ENCODE measurements at regions not wholly inside any gene's neighbourhood (a gene's known extent, or its start where the extent isn't known, plus 50 kb on each side); places are given as distances from the start of the nearest gene placed in this dataset.

- POLR2A ChIA-PET, result no interaction called here
- CTCF ChIA-PET, result interaction anchor here (2.2 kb wide), 1 partner anchor 8 kb away, joined by 8 read pairs; no protein-coding TSS in a partner anchor
Measured at GRCh38 chr2:121103960-121104359, 181.0 kb downstream of the TFCP2L1 start.

More at GRCh38 chr2:121103960-121104359, 181.0 kb downstream of the TFCP2L1 start:
- Histone ChIP-seq H2AFZ (ENCODE audit: low read depth, low read length, poor library complexity, severe bottlenecking) (no peak overlapping the region), H4K20me1 (ENCODE audit: insufficient read depth) (no peaks in the 10 kb centered on the region), H3K4me2 (ENCODE audit: low read length) (no peak overlapping the region), H3K4me3 (replicated peaks in 1 of 2; ENCODE audit: low read depth in 1 of 2, low read length in 2 of 2) (no peak overlapping the region), H3K9me3 (ENCODE audit: control insufficient read depth in 1 of 2, insufficient read depth in 1 of 2, low read depth in 1 of 2, low read length in 2 of 2) (no peaks in the 10 kb centered on the region), H3K9me2 (ENCODE audit: insufficient read depth) (no peaks in the 10 kb centered on the region), H3K27me3 (ENCODE audit: insufficient read depth, low read length) (peaks cover 18% of the 10 kb centered on the region), H3K79me2 (ENCODE audit: insufficient read depth, low read length) (no peaks in the 10 kb centered on the region), H3K27ac (ENCODE audit: low read depth, low read length) (no peak overlapping the region), H3K36me3 (ENCODE audit: control insufficient read depth in 1 of 2, insufficient read depth in 2 of 2, low read length in 2 of 2) (no peaks in the 10 kb centered on the region), H3K4me1 (ENCODE audit: control insufficient read depth in 1 of 2, insufficient read depth in 2 of 2, low read length in 2 of 2) (no peaks in the 10 kb centered on the region), H3K9ac (ENCODE audit: low read length) (no peak overlapping the region)
- TF ChIP-seq ATF3 (IDR thresholded peaks at IDR 0.05), result no peak
- TF ChIP-seq ZNF274 (IDR thresholded peaks at IDR 0.05; ENCODE audit: low read depth, low read length), result no peak
- no peak for TF ChIP-seq EZH2phosphoT487 (IDR thresholded peaks at IDR 0.05; ENCODE audit: borderline replicate concordance)
- no peak for TF ChIP-seq ZBTB33 (IDR thresholded peaks at IDR 0.05; ENCODE audit: extremely low read depth, insufficient replicate concordance, low read length)
- no peak for TF ChIP-seq YY1 (IDR thresholded peaks at IDR 0.05; ENCODE audit: extremely low read depth, insufficient replicate concordance, low read depth, low read length)
- no TSS peak for BruUV-seq (replicated peaks)
- RAD21 ChIA-PET (ENCODE audit: low non-redundant PET in 1 of 2, low total read pairs in 2 of 2, uncharacterized antibody in 2 of 2, unreplicated experiment in 2 of 2), result no interaction called here
- DNase-seq (ENCODE audit: low read depth, low spot score), result no peak
- no peak for ATAC-seq
- intact Hi-C loops (cut with micrococcal nuclease), result no loop called here
